ENCODE measurements at regions not wholly inside any gene's neighbourhood (a gene's known extent, or its start where the extent isn't known, plus 50 kb on each side); places are given as distances from the start of the nearest gene placed in this dataset.
"Not testable (repeated sequence)": the region's sequence is repeated elsewhere in the genome, so short reads cannot be mapped to it uniquely, and the experiment has no call there.

- DNase-seq (ENCODE audit: low read depth in 2 of 2): no peak
These were observed 253.9 kb downstream of the AGTPBP1 start for GRCh38 chr9:85487872-85488271.

- no peak for DNase-seq (ENCODE audit: low read depth in 2 of 2)
These were observed 257.5 kb downstream of the AGTPBP1 start for GRCh38 chr9:85484235-85484634.

- DNase-seq (ENCODE audit: low read depth in 2 of 2): no peak
These were observed 258.5 kb downstream of the AGTPBP1 start for GRCh38 chr9:85483208-85483607.

- no peak for DNase-seq (ENCODE audit: low read depth in 2 of 2)
These were observed 262.4 kb downstream of the AGTPBP1 start for GRCh38 chr9:85479305-85479704.

- no peak for DNase-seq (ENCODE audit: low read depth in 2 of 2)
These were observed 262.9 kb downstream of the AGTPBP1 start for GRCh38 chr9:85478847-85479246.

- DNase-seq (ENCODE audit: low read depth in 2 of 2): not testable (repeated sequence)
These were observed 266.9 kb downstream of the AGTPBP1 start for GRCh38 chr9:85474896-85475295.

GRCh38 chr9:85471791-85472190 is 270.0 kb downstream of the AGTPBP1 start:
- DNase-seq (ENCODE audit: low read depth in 2 of 2): no peak

GRCh38 chr9:85469041-85469440 is 272.7 kb downstream of the AGTPBP1 start:
- no peak for DNase-seq (ENCODE audit: low read depth in 2 of 2)

- DNase-seq (ENCODE audit: low read depth in 2 of 2): no peak
These were observed 274.9 kb downstream of the AGTPBP1 start for GRCh38 chr9:85466834-85467233.

GRCh38 chr9:85458114-85458864 is 283.5 kb downstream of the AGTPBP1 start:
- DNase-seq (ENCODE audit: low read depth in 2 of 2): not testable (repeated sequence)

- DNase-seq (ENCODE audit: low read depth in 2 of 2): no peak
These were observed 287.9 kb downstream of the AGTPBP1 start for GRCh38 chr9:85453850-85454249.

GRCh38 chr9:85452841-85453240 is 288.9 kb downstream of the AGTPBP1 start:
- no peak for DNase-seq (ENCODE audit: low read depth in 2 of 2)

- DNase-seq (ENCODE audit: low read depth in 2 of 2): no peak
These were observed 290.1 kb downstream of the AGTPBP1 start for GRCh38 chr9:85451680-85452079.

GRCh38 chr9:85445887-85446286 is 295.9 kb downstream of the AGTPBP1 start:
- no peak for DNase-seq (ENCODE audit: low read depth in 2 of 2)

GRCh38 chr9:85444243-85444642 is 297.5 kb downstream of the AGTPBP1 start:
- no peak for DNase-seq (ENCODE audit: low read depth in 2 of 2)

- no peak for DNase-seq (ENCODE audit: low read depth in 2 of 2)
These were observed 298.6 kb downstream of the AGTPBP1 start for GRCh38 chr9:85443190-85443598.

GRCh38 chr9:85439791-85440190 is 302.0 kb downstream of the AGTPBP1 start:
- no peak for DNase-seq (ENCODE audit: low read depth in 2 of 2)

- DNase-seq (ENCODE audit: low read depth in 2 of 2): not testable (repeated sequence)
These were observed 307.8 kb downstream of the AGTPBP1 start for GRCh38 chr9:85433956-85434355.

GRCh38 chr9:85433551-85433950 is 308.2 kb downstream of the AGTPBP1 start:
- not testable (repeated sequence) for DNase-seq (ENCODE audit: low read depth in 2 of 2)

GRCh38 chr9:85433046-85433445 is 308.7 kb downstream of the AGTPBP1 start:
- no peak for DNase-seq (ENCODE audit: low read depth in 2 of 2)

- DNase-seq (ENCODE audit: low read depth in 2 of 2): no peak
These were observed 309.2 kb downstream of the AGTPBP1 start for GRCh38 chr9:85432599-85432998.

- DNase-seq (ENCODE audit: low read depth in 2 of 2): no peak
These were observed 310.2 kb downstream of the AGTPBP1 start for GRCh38 chr9:85431339-85432102.

Data from stimulated activated CD8-positive, alpha-beta memory T cell treated with anti-CD3 and anti-CD28 coated beads, Interleukin-2, amount 100 ng/mL, for 48 hours (primary cell).